Natural killer cell (primary cell): ENCODE measurements at regions not wholly inside any gene's neighbourhood (a gene's known extent, or its start where the extent isn't known, plus 50 kb on each side); places are given as distances from the start of the nearest gene placed in this dataset.

ENCODE experiments used
- ATAC-seq, 3 donors: fragments of 150-1000 bp in 2 of 3; fragments of 200-7000 bp in 1 of 3; cut with Tn5 transposase; 1 replicate in 1 of 3; 2 replicates in 2 of 3; pipeline ENCODE4 v1.10.0; 2021; ENCODE audit warnings: mild to moderate bottlenecking in 2 of 3, moderate library complexity in 2 of 3
- DNase-seq, 2 donors: peaks; one replicate each; pipeline versions ENCODE4 v3.0.0 to v3.0.0-alpha.2; 2013 to 2021; ENCODE audit warnings: mixed read lengths in 1 of 2
- H3K27ac ChIP-seq: one replicate; pipeline ENCODE4 v1.5.1; 2013; ENCODE audit warnings: mild to moderate bottlenecking, low read length
- H3K27me3 ChIP-seq: one replicate; pipeline ENCODE4 v1.6.1; 2013; ENCODE audit warnings: low read length; ENCODE audit not compliant: control insufficient read depth, insufficient read depth
- H3K36me3 ChIP-seq: one replicate; pipeline ENCODE4 v1.6.1; 2013; ENCODE audit warnings: low read length; ENCODE audit not compliant: control insufficient read depth, insufficient read depth
- H3K4me1 ChIP-seq: one replicate; pipeline ENCODE4 v1.6.1; 2013; ENCODE audit warnings: low read length; ENCODE audit not compliant: control insufficient read depth, insufficient read depth
- H3K4me3 ChIP-seq: one replicate; pipeline ENCODE4 v1.5.1; 2013; ENCODE audit warnings: low read length
- H3K9me3 ChIP-seq: one replicate; pipeline ENCODE4 v1.6.1; 2013; ENCODE audit warnings: low read length; ENCODE audit not compliant: control insufficient read depth, insufficient read depth
- H3K27ac Mint-ChIP-seq, 2 donors: one replicate each; pipeline ENCODE4 v1.8.0; 2022; ENCODE audit warnings: mild to moderate bottlenecking in 2 of 2, mixed read lengths in 2 of 2, moderate library complexity in 1 of 2
- H3K27me3 Mint-ChIP-seq, 2 donors: one replicate each; pipeline ENCODE4 v1.8.0; 2022; ENCODE audit warnings: low read depth in 2 of 2, mixed read lengths in 2 of 2
- H3K36me3 Mint-ChIP-seq: one replicate; pipeline ENCODE4 v1.8.0; 2022; ENCODE audit warnings: mixed read lengths
- H3K4me1 Mint-ChIP-seq, 2 donors: one replicate each; pipeline ENCODE4 v1.8.0; 2022; ENCODE audit warnings: mixed read lengths in 2 of 2
- H3K4me3 Mint-ChIP-seq: one replicate; pipeline ENCODE4 v1.8.0; 2022; ENCODE audit warnings: mild to moderate bottlenecking, moderate library complexity, mixed read lengths
- H3K9me3 Mint-ChIP-seq, 2 donors: one replicate each; pipeline ENCODE4 v1.8.0; 2022; ENCODE audit warnings: mixed read lengths in 2 of 2
- whole genome bisulfite sequencing: methylation state at CpG from one replicate; pipeline ENCODE4 v1.1.7; 2013; ENCODE audit warnings: missing lambda C conversion rate; ENCODE audit not compliant: insufficient coverage; 5-methylcytosine and 5-hydroxymethylcytosine counted together
- intact Hi-C: fragments of 100-400 bp; cut with micrococcal nuclease; formaldehyde crosslinking; loops from one replicate; pipeline ENCODE4 v1.14.2; 2022
- TF ChIP-seq, protein P1 (sequence below): fragments of 200-600 bp; IDR thresholded peaks from one replicate; pipeline ENCODE4 v1.8.0; 2022; ENCODE audit warnings: antibody characterized with exemption

DNA sequence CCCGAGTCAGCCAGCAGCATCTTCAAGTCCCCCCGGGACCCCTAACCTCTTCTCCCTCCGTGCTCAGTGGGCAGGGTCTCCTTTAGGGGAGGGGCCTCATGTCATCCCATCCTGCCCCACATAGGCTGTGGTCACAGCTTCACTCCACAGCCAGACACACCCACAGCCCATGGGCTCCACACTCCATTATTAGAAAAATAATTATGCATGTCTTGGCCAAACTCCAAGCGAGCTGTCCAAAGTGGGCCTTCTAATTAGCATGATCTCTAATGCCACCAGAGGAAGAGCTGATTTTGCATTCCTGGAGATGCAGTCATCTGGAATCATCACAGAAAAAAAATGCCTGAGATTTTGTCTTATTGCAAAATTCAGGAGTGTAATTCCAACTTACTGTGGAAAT is 418.2 kb downstream of the IRX2 start:
- H3K4me3 ChIP-seq = no peak overlapping the region
- no peaks in the 10 kb centered on the region for H3K27me3 ChIP-seq
- no peaks in the 10 kb centered on the region for H3K27me3 Mint-ChIP-seq
- H3K27ac Mint-ChIP-seq = no peak overlapping the region
- no peaks in the 10 kb centered on the region for H3K36me3 ChIP-seq
- H3K9me3 Mint-ChIP-seq = peaks cover 2 to 4% of the 10 kb centered on the region in 2 donors
- H3K4me1 ChIP-seq = no peaks in the 10 kb centered on the region
- H3K27ac ChIP-seq = no peak overlapping the region
- intact Hi-C loops = no loop called here
- H3K4me3 Mint-ChIP-seq = no peak overlapping the region
- no peaks in the 10 kb centered on the region for H3K36me3 Mint-ChIP-seq
- H3K9me3 ChIP-seq = no peaks in the 10 kb centered on the region
- no peaks in the 10 kb centered on the region for H3K4me1 Mint-ChIP-seq
- TF ChIP-seq, protein P1, sequence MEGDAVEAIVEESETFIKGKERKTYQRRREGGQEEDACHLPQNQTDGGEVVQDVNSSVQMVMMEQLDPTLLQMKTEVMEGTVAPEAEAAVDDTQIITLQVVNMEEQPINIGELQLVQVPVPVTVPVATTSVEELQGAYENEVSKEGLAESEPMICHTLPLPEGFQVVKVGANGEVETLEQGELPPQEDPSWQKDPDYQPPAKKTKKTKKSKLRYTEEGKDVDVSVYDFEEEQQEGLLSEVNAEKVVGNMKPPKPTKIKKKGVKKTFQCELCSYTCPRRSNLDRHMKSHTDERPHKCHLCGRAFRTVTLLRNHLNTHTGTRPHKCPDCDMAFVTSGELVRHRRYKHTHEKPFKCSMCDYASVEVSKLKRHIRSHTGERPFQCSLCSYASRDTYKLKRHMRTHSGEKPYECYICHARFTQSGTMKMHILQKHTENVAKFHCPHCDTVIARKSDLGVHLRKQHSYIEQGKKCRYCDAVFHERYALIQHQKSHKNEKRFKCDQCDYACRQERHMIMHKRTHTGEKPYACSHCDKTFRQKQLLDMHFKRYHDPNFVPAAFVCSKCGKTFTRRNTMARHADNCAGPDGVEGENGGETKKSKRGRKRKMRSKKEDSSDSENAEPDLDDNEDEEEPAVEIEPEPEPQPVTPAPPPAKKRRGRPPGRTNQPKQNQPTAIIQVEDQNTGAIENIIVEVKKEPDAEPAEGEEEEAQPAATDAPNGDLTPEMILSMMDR = no peak
- DNase-seq = no peak
- no peak for ATAC-seq
- 72% methylated on average over 4 of the region's 4 CpGs for WGBS

DNA sequence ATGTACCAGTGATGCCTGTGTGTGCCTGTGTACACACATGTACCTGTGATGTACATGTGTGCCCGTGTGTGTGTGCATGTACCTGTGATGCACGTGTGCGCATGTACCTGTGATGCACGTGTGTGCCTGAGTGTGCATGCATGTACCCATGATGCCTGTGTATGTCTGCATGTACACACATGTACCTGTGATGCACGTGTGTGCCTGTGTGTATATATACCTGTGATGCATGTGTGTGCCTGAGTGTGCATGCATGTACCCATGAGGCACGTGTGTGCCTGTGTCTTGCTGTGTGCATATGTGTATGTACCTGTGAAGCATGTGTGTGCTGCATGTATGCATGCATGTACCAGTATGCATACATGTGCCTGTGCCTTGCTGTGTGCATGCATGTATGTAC is 419.0 kb downstream of the IRX2 start:
- Histone ChIP-seq H3K27me3 (no peaks in the 10 kb centered on the region), H3K9me3 (no peaks in the 10 kb centered on the region), H3K4me3 (no peak overlapping the region), H3K27ac (no peak overlapping the region), H3K4me1 (no peaks in the 10 kb centered on the region), H3K36me3 (no peaks in the 10 kb centered on the region)
- Mint-ChIP-seq H3K27ac (no peak overlapping the region), H3K9me3 (peaks cover 2 to 4% of the 10 kb centered on the region in 2 donors), H3K27me3 (no peaks in the 10 kb centered on the region), H3K36me3 (no peaks in the 10 kb centered on the region), H3K4me1 (no peaks in the 10 kb centered on the region), H3K4me3 (no peak overlapping the region)
- intact Hi-C loops = no loop called here
- TF ChIP-seq, protein P1 = no peak
- 72% methylated on average over 6 of the region's 6 CpGs for WGBS
- DNase-seq (no peak), ATAC-seq (peak in 1 of 3 donors; percentile 24)

DNA sequence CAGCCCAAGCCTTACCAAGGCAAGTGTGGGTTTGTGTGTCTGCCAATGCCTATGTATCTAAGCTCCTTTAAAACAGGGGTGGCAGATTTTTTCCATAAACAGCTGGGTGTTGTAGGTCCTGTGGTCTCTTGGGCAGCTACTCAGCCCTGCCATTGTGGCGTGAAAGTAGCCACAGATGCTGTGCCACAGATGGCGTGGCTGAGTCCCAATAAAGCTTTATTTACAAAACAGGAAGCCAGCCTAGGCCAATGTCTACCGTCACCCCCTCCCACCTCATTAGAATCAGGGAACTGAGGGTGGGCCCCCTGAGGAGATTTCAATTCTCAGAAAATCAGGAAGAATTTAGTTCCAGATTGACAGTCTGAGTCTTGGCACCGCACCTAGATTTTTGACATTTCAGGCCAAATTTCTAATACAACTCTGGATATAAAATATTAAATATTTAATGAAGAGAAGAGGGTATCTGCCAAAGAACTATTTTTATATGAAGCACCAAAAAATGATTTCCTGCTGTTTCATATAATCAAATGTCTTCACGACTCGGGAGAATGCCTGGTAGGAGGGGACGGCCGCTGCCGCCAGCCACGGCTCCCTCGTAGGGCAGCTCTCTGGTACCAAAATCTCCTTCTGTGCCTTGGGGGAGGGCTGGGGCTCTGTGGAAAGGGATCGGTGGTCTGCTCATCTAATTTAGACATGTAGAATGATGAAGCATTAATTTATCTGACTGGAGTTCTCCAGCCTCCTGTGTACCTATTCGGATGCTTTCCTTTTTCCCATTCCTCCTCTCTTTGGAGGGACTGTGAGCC is 420.9 kb downstream of the IRX2 start:
- Mint-ChIP-seq H3K27me3 (no peaks in the 10 kb centered on the region), H3K36me3 (no peaks in the 10 kb centered on the region), H3K4me3 (no peak overlapping the region), H3K27ac (no peak overlapping the region), H3K9me3 (peaks cover 0 to 4% of the 10 kb centered on the region in 2 donors), H3K4me1 (no peaks in the 10 kb centered on the region)
- ATAC-seq (no peak), DNase-seq (no peak)
- Histone ChIP-seq H3K27ac (no peak overlapping the region), H3K36me3 (no peaks in the 10 kb centered on the region), H3K9me3 (no peaks in the 10 kb centered on the region), H3K27me3 (no peaks in the 10 kb centered on the region), H3K4me1 (no peaks in the 10 kb centered on the region), H3K4me3 (no peak overlapping the region)
- 92% methylated on average over 11 of the region's 13 CpGs for WGBS
- intact Hi-C loops = no loop called here
- TF ChIP-seq, protein P1 = no peak

DNA sequence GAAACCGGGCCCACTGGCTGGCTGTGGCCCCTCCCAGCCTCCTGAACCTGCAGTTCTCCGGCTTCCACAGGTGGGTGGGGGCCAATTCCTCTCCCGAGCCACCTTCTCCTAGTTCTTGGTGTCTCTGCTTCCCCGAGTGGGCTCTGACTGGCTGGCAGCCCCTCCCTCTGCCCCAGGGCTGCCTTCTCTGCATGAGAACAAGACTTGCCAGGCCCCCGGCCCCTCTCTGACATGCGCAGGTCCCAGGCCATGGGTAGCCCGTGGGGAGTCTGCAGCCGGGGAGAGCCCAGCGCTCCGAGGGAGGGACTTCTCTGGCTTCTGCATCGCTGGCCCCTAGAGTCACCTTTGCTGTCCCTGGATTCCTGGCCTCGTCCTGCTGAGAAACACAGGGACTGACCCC is 421.7 kb downstream of the IRX2 start:
- no peaks in the 10 kb centered on the region for H3K4me1 ChIP-seq
- Mint-ChIP-seq H3K27me3 (no peaks in the 10 kb centered on the region), H3K36me3 (no peaks in the 10 kb centered on the region), H3K27ac (no peak overlapping the region), H3K9me3 (peaks cover 0 to 4% of the 10 kb centered on the region in 2 donors), H3K4me3 (no peak overlapping the region), H3K4me1 (no peaks in the 10 kb centered on the region)
- TF ChIP-seq, protein P1 = no peak
- H3K9me3 ChIP-seq = no peaks in the 10 kb centered on the region
- H3K27ac ChIP-seq = no peak overlapping the region
- WGBS = 78% methylated on average over 12 of the region's 12 CpGs
- ATAC-seq (no peak), DNase-seq (no peak)
- intact Hi-C loops = no loop called here
- H3K36me3 ChIP-seq = no peaks in the 10 kb centered on the region
- H3K27me3 ChIP-seq = no peaks in the 10 kb centered on the region
- H3K4me3 ChIP-seq = no peak overlapping the region
